ENCODE measurements at regions not wholly inside any gene's neighbourhood (a gene's known extent, or its start where the extent isn't known, plus 50 kb on each side); places are given as distances from the start of the nearest gene placed in this dataset.
"Not testable (repeated sequence)": the region's sequence is repeated elsewhere in the genome, so short reads cannot be mapped to it uniquely, and the experiment has no call there.

DNA sequence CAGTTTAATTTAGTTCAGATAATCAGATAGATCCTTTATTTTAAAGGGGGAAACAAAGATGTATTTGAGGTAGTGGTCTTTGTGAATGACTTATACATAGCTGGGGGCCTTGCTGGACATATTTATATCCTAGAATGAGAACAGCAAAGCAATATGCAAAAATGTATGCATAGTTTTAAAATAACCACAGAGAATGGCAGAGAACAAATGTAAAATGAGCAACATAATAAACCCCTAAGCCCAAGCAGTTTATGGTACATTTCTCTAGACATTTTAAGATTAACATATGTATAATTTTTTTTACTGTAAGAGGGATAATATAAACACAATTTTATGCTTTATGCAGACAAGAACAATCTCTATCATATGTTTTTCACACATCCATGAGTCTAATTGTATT lies 434.2 kb upstream of the SMIM31 start:
- DNase-seq (ENCODE audit: low read depth), result no peak

GRCh38 chr4:164320847-164321246 lies 433.1 kb upstream of the SMIM31 start:
- DNase-seq (ENCODE audit: low read depth), result no peak

GRCh38 chr4:164326056-164326455 lies 427.9 kb upstream of the SMIM31 start:
- DNase-seq (ENCODE audit: low read depth), result no peak

GRCh38 chr4:164337219-164337944 lies 416.5 kb upstream of the SMIM31 start:
- DNase-seq (ENCODE audit: low read depth), result no peak

DNA sequence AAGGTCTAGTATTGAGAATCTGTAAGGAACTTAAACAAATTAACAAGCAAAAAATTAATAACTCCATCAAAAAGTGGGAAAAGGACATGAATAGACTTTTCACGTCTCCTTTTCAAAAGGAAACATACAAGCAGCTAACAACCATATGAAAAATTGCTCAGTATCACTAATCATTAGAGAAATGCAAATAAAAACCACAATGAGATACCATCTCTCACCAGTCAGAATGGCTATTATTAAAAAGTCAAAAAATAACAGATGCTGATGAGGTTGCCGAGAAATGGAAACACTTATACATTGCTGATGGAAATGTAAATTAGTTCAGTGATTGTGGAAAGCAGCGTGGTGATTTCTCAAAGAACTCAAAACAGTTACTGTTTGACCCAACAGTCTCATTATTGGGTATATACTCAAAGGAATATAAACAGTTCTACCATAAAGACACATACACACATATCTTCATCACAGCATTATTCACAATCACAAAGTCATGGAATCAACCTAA lies 410.4 kb upstream of the SMIM31 start:
- no peak for DNase-seq (ENCODE audit: low read depth)

DNA sequence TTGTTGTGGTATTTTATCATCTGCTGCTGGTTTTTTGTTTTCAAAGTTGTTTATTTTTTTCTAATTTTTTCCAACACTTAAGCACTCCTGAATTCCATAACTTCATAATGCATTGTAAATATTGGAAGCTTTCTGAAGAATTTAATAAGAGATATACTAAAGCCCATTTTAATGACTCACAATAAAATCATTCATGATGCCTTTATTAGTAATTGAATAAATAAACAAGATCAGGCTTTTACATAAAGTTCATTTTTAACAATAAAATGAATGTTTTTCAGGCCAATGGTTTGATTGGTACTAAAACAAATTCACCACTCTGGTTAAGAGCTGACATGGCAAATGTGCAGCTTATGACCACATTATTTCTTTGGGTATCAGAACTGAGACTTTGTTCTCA lies 408.2 kb upstream of the SMIM31 start:
- DNase-seq (ENCODE audit: low read depth), result no peak

GRCh38 chr4:164350061-164350460 lies 403.9 kb upstream of the SMIM31 start:
- DNase-seq (ENCODE audit: low read depth), result no peak

GRCh38 chr4:164350716-164351115 lies 403.2 kb upstream of the SMIM31 start:
- DNase-seq (ENCODE audit: low read depth), result not testable (repeated sequence)

DNA sequence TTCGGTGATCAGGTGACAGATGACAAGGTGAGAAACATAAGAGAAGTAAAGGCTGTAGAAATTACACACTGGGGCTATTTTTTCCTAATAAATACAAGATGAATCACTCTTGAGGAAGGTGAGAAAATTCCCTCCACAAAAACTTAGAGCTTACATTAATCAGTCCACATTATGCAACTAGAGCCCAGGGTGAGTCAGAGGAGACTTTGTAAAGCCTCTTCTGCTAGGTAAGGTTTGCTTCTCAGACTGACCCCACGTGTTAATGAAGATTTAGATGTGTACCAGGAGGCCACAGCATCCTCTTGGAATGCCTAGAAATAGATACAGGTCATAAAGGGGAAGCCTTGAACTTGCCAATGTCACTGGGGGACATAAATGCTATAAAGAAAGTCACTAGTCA lies 396.0 kb upstream of the SMIM31 start:
- DNase-seq (ENCODE audit: low read depth), result no peak

DNA sequence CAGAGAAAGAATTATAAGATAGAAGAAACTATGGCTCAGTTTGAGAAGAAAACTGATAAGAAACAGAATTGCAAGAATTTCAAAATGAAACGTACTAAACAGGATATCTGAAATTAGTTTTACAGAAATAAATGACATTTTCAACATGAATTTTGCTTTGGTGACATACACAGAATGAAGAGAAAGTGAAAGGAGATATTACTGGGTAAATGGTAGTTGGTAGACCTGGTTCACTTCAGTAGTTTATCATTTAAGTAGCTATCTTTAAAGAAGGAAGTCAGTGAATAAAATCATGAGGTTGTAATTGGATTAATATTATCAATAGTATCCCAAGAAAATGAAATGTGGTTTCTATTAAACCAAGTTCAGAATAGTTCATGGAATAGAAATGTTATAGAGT lies 395.5 kb upstream of the SMIM31 start:
- no peak for DNase-seq (ENCODE audit: low read depth)

DNA sequence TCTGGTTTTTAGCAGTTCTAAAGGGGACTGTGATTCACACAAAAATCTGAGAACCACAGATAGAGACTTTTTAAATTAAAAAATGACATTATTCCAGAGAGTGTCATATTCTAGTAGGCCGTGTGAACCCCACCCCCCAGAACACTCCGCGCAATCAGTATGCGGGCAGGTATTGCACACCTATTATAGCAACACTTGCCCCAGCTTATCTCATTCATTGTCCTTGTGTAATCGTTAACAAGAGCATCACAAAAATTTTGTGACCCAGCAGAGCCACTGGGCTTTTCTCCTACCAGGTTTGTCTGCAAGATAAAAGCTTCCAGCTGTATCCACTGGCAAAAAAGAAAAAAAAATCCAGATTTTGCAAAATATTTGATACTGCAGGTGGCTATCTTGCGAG lies 394.1 kb upstream of the SMIM31 start:
- DNase-seq (ENCODE audit: low read depth), result no peak

GRCh38 chr4:164368894-164369293 lies 385.0 kb upstream of the SMIM31 start:
- no peak for DNase-seq (ENCODE audit: low read depth)

- no peak for DNase-seq (ENCODE audit: low read depth)
Observed at GRCh38 chr4:164373021-164373420, 380.9 kb upstream of the SMIM31 start.

GRCh38 chr4:164377277-164377676 lies 376.7 kb upstream of the SMIM31 start:
- DNase-seq (ENCODE audit: low read depth), result no peak

DNA sequence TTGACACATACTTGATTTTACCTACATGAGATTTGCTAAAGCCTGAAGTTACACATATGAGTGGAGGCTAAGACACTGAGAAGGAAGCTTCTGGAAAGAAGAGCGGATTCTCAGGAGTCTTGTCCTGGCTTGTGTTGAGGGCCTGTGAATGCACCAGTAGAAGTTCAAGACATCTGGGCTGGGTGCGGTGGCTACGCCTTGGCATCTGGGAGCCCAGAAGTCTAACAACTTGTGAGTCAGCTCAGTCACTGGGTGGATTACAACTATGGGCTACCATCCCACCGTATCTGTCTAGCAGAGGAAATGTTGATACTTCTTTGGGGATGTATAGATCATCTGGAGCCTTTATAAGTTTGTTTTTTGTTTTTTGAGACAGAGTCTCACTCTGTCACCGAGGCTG lies 375.6 kb upstream of the SMIM31 start:
- DNase-seq (ENCODE audit: low read depth), result no peak

DNA sequence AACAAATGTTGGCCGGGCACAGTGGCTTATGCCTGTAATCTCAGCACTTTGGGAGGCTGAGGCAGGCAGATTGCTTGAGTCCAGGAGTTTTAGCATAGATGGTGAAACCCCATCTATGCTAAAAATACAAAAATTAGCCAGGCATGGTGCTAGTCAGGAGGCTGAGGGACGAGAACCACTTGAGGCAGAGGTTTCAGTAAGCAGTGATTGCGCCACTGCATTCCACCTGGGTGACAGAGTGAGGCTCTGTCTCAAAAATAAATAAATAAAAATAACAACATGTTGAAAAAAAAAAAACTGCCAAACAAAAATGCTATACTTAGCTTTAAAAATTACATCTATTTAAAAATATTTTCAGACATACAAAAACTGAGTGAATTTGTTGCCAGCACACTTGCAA lies 374.2 kb upstream of the SMIM31 start:
- no peak for DNase-seq (ENCODE audit: low read depth)

- no peak for DNase-seq (ENCODE audit: low read depth)
Observed at GRCh38 chr4:164381859-164382258, 372.1 kb upstream of the SMIM31 start.

GRCh38 chr4:164383058-164383357 lies 370.9 kb upstream of the SMIM31 start:
- no peak for DNase-seq (ENCODE audit: low read depth)

GRCh38 chr4:164383358-164384220 lies 370.3 kb upstream of the SMIM31 start:
- DNase-seq (ENCODE audit: low read depth), result peak; percentile 1

DNA sequence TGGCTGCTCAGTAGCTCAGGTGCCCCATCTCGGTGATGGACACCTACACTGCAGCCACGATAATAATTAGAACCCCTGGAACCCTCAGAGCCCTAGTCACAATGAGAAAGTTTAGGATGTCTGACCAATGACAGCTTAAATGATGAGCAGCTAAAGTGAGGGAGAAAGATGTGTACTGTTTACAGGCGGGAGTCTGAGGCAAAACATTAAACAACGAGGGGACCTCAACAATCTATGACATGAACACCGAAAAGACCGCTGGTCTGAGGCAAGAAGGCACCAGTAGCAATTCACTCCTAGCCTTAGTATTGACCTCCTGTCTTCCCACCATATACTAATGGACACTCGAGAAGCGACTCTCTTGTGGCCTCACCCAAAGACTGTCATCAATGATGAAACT lies 369.5 kb upstream of the SMIM31 start:
- DNase-seq (ENCODE audit: low read depth), result no peak

DNA sequence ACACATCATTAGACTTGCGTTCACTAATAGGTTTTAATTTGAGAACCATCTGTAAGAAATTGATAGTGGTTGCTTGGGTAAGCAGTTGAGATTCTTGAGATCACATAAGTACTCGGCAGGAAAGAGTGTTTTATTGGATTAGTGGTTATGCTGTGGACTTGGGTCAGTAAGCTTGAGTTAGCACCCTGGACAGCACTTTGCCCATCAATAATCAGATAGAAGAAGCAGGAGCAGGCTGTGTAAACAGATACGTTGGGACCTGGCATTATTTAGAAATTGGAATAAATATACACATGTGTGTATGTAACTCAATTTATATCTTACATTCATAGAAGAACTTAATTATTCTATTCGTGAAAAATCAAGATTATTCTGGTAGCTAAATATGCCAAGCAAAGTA lies 357.5 kb upstream of the SMIM31 start:
- DNase-seq (ENCODE audit: low read depth), result no peak

- no peak for DNase-seq (ENCODE audit: low read depth)
Observed at GRCh38 chr4:164402554-164402953, 351.4 kb upstream of the SMIM31 start.

DNA sequence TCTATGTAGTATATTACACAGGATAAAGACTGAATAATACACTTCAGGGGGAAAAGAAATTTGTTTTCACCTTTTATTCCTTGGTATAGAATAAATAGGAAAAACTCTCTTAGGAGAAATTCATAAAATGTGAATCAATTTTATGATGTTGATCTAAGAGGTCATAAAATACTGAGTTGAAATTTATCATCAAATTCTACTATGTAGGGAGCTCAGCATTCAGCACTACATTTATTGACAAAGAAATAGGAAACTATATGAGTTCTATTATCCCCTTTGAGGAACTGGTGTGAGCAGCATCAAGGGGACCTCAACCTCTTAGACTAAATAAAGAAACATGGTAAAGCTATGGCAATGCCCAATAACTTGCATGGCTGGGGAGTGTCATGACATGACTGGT lies 348.2 kb upstream of the SMIM31 start:
- DNase-seq (ENCODE audit: low read depth), result no peak

DNA sequence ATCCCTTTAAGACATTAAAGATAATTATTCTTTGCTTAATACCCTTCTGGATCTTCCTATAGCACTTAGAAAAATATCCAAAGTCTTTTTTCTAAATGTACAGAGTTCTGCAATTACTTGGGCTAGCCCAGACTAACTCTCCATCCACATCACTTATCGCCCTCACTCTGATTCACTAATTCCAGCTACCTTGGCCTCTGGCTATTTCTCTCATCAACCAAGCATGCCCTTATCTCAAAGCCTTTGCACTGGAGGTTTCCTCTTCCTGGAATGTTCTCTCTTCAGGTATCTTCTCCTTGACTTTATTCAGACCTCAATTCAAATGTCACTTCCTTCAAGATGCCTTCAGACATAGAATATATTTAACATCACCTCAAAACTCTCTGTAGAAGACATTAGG lies 345.1 kb upstream of the SMIM31 start:
- no peak for DNase-seq (ENCODE audit: low read depth)
